Activated T-helper 1 cell treated with anti-CD3 and anti-CD28 coated beads, Interleukin-12 subunit alpha, Interleukin-12 subunit beta, Interleukin-2, Interleukin-4 antibody, amounts not matched to agents 30 ng/mL and 10 ng/mL and 1 ng/mL, durations not matched to agents 14 hours and 24 hours and 36 hours (primary cell): ENCODE measurements at regions not wholly inside any gene's neighbourhood (a gene's known extent, or its start where the extent isn't known, plus 50 kb on each side); places are given as distances from the start of the nearest gene placed in this dataset.

Experiments
- DNase-seq: peaks from one replicate; pipeline ENCODE4 v3.0.0; 2021; ENCODE audit warnings: low spot score
- H3K27ac Mint-ChIP-seq: one replicate; pipeline ENCODE4 v1.8.0; 2021; ENCODE audit warnings: mild to moderate bottlenecking, mixed read lengths
- H3K27me3 Mint-ChIP-seq: one replicate; pipeline ENCODE4 v1.8.0; 2022; ENCODE audit warnings: mild to moderate bottlenecking, moderate library complexity, mixed read lengths; ENCODE audit not compliant: insufficient read depth
- H3K36me3 Mint-ChIP-seq: one replicate; pipeline ENCODE4 v1.8.0; 2021; ENCODE audit warnings: low read depth, mixed read lengths
- H3K4me1 Mint-ChIP-seq: one replicate; pipeline ENCODE4 v1.8.0; 2021; ENCODE audit warnings: low read depth, mixed read lengths
- H3K4me3 Mint-ChIP-seq: one replicate; pipeline ENCODE4 v1.8.0; 2021; ENCODE audit warnings: mild to moderate bottlenecking, moderate library complexity, mixed read lengths
- H3K9me3 Mint-ChIP-seq: one replicate; pipeline ENCODE4 v1.8.0; 2021; ENCODE audit warnings: mixed read lengths
- intact Hi-C: fragments of 100-400 bp; cut with micrococcal nuclease; formaldehyde crosslinking; loops from one replicate; pipeline ENCODE4 v1.15.1; 2024

DNA sequence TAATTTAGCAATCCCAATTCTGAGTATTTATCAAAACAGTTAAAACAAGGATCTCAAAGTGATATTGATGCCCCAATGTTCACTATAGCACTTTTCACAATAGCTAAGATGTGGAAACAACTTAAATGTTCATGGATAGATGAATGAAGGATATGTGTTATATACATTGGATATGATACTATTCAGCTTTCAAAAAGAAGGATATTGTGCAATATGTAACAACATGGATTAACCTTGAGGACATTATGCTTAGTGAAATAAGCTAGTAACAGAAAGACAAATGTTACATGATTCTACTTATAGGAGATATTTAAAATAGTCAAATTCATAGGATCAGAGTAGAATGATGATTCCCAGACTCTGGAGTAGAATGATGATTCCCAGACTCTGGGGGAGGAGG is 78.0 kb downstream of the INSIG2 start:
- Mint-ChIP-seq H3K9me3 (peaks cover 23% of the 10 kb centered on the region), H3K36me3 (peaks cover 9% of the 10 kb centered on the region), H3K27ac (no peak overlapping the region), H3K27me3 (no peaks in the 10 kb centered on the region), H3K4me3 (no peak overlapping the region), H3K4me1 (no peaks in the 10 kb centered on the region)
- intact Hi-C loops = no loop called here
- DNase-seq = no peak

DNA sequence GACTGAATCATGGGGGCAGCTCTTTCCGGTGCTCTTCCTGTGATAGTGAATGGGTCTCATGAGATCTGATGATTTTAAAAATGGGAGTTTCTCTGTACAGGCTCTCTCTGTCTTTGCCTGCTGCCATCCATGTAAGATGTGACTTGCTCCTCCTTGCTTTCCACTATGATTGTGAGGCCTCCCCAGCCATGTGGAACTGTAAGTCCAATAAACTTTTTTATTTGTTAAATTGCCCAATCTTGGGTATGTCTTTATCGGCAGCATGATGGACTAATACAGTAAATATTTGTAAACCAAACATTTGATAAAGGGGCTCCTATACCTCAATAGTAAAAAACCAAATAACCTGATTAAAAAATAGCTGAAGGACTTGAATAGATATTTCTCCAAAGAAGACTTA is 77.3 kb downstream of the INSIG2 start:
- no peaks in the 10 kb centered on the region for H3K4me1 Mint-ChIP-seq
- peaks cover 23% of the 10 kb centered on the region for H3K9me3 Mint-ChIP-seq
- no peak overlapping the region for H3K27ac Mint-ChIP-seq
- intact Hi-C loops = no loop called here
- DNase-seq = no peak
- H3K27me3 Mint-ChIP-seq = peaks cover 4% of the 10 kb centered on the region
- H3K36me3 Mint-ChIP-seq = peaks cover 9% of the 10 kb centered on the region
- no peak overlapping the region for H3K4me3 Mint-ChIP-seq
